Endothelial cell (in vitro differentiated cells): ENCODE measurements at regions not wholly inside any gene's neighbourhood (a gene's known extent, or its start where the extent isn't known, plus 50 kb on each side); places are given as distances from the start of the nearest gene placed in this dataset.

ENCODE experiments used
- DNase-seq: peaks from one replicate; pipeline ENCODE4 v3.0.0; 2021; ENCODE audit warnings: low spot score
- H3K27ac Mint-ChIP-seq: one replicate; pipeline ENCODE4 v1.8.0; 2021; ENCODE audit warnings: mixed read lengths, inconsistent platforms; ENCODE audit not compliant: unreplicated experiment
- H3K27me3 Mint-ChIP-seq: one replicate; pipeline ENCODE4 v1.8.0; 2021; ENCODE audit warnings: mild to moderate bottlenecking, moderate library complexity, mixed read lengths, inconsistent platforms; ENCODE audit not compliant: unreplicated experiment
- H3K36me3 Mint-ChIP-seq: one replicate; pipeline ENCODE4 v1.8.0; 2021; ENCODE audit warnings: mild to moderate bottlenecking, low read depth, mixed read lengths, inconsistent platforms; ENCODE audit not compliant: unreplicated experiment
- H3K4me1 Mint-ChIP-seq: one replicate; pipeline ENCODE4 v1.8.0; 2021; ENCODE audit warnings: mild to moderate bottlenecking, mixed read lengths, inconsistent platforms; ENCODE audit not compliant: unreplicated experiment
- H3K4me3 Mint-ChIP-seq: one replicate; pipeline ENCODE4 v1.8.0; 2021; ENCODE audit warnings: mild to moderate bottlenecking, mixed read lengths, inconsistent platforms; ENCODE audit not compliant: unreplicated experiment
- H3K9me3 Mint-ChIP-seq: one replicate; pipeline ENCODE4 v1.8.0; 2021; ENCODE audit warnings: mixed read lengths, inconsistent platforms; ENCODE audit not compliant: unreplicated experiment
- CTCF ChIP-seq: fragments of 200-600 bp; sonication (generic); IDR thresholded peaks from one replicate; pipeline ENCODE4 v1.5.0; 2021; ENCODE audit warnings: antibody characterized with exemption; ENCODE audit not compliant: unreplicated experiment

GRCh38 chr9:115596746-115597080 is 478.8 kb upstream of the TNC start:
- DNase-seq, result no peak
- Mint-ChIP-seq H3K27me3 (no peaks in the 10 kb centered on the region), H3K27ac (no peak overlapping the region), H3K36me3 (no peaks in the 10 kb centered on the region), H3K9me3 (no peaks in the 10 kb centered on the region), H3K4me1 (peaks cover 4% of the 10 kb centered on the region), H3K4me3 (no peak overlapping the region)
- TF ChIP-seq CTCF, result no peak

- Mint-ChIP-seq H3K27ac (no peak overlapping the region), H3K36me3 (no peaks in the 10 kb centered on the region), H3K9me3 (no peaks in the 10 kb centered on the region), H3K4me3 (no peak overlapping the region), H3K4me1 (peaks cover 4% of the 10 kb centered on the region), H3K27me3 (no peaks in the 10 kb centered on the region)
- no peak for DNase-seq
- no peak for TF ChIP-seq CTCF
Measured at GRCh38 chr9:115597330-115597895, 479.5 kb upstream of the TNC start.

- Mint-ChIP-seq H3K27ac (no peak overlapping the region), H3K9me3 (no peaks in the 10 kb centered on the region), H3K4me3 (no peak overlapping the region), H3K4me1 (peaks cover 4% of the 10 kb centered on the region), H3K36me3 (no peaks in the 10 kb centered on the region), H3K27me3 (no peaks in the 10 kb centered on the region)
- TF ChIP-seq CTCF, result no peak
- DNase-seq, result no peak
Measured at GRCh38 chr9:115598751-115599150, 480.8 kb upstream of the TNC start.

GRCh38 chr9:115599898-115600297 is 481.9 kb upstream of the TNC start:
- H3K27ac Mint-ChIP-seq, result no peak overlapping the region
- peaks cover 4% of the 10 kb centered on the region for H3K4me1 Mint-ChIP-seq
- no peaks in the 10 kb centered on the region for H3K9me3 Mint-ChIP-seq
- no peaks in the 10 kb centered on the region for H3K36me3 Mint-ChIP-seq
- DNase-seq, result no peak
- no peaks in the 10 kb centered on the region for H3K27me3 Mint-ChIP-seq
- no peak overlapping the region for H3K4me3 Mint-ChIP-seq
- no peak for TF ChIP-seq CTCF

GRCh38 chr9:115601434-115601833 is 483.5 kb upstream of the TNC start:
- H3K36me3 Mint-ChIP-seq, result no peaks in the 10 kb centered on the region
- no peak overlapping the region for H3K27ac Mint-ChIP-seq
- no peak overlapping the region for H3K4me3 Mint-ChIP-seq
- H3K4me1 Mint-ChIP-seq, result peaks cover under 1% of the 10 kb centered on the region
- DNase-seq, result no peak
- no peaks in the 10 kb centered on the region for H3K9me3 Mint-ChIP-seq
- TF ChIP-seq CTCF, result no peak
- H3K27me3 Mint-ChIP-seq, result no peaks in the 10 kb centered on the region
